K562 (cell line): ENCODE measurements at regions not wholly inside any gene's neighbourhood (a gene's known extent, or its start where the extent isn't known, plus 50 kb on each side); places are given as distances from the start of the nearest gene placed in this dataset.

Source experiments
- ATAC-seq: fragments of 200-7000 bp; cut with Tn5 transposase; 3 replicates; pipeline ENCODE4 v1.9.1; 2020; ENCODE audit warnings: moderate library complexity
- BruUV-seq: library from RNA; stranded (reverse); fragments of 400-500 nt; replicated peaks from 2 replicates; lab custom pipeline; 2021; lab: Mats Ljungman, UMichigan
- CTCF ChIA-PET: fragments of 300-600 bp; formaldehyde crosslinking; extraction: SDS; loops from one replicate; lab custom pipeline; 2021; ENCODE audit warnings: low intra/inter-chr PET ratio; lab: Yijun Ruan, JAX
- POLR2A ChIA-PET: fragments of 300-600, 350-650 bp; sonication (Branson Sonifier 250); formaldehyde crosslinking; extraction: SDS; loops from one replicate; lab custom pipeline; 2021; ENCODE audit warnings: antibody characterized with exemption, inconsistent platforms; lab: Yijun Ruan, JAX
- DNase-seq, 4 experiments: peaks; one replicate each; pipeline versions ENCODE4 v3.0.0 to v3.0.0-alpha.2; 2011 to 2018; ENCODE audit warnings: low spot score in 3 of 4, mixed read lengths in 3 of 4; ENCODE audit errors: extremely low read depth in 1 of 4
- FAIRE-seq: peaks from 2 replicates; lab custom pipeline; 2011; peaks lifted over from hg19 to GRCh38; lab: Jason Lieb, UNC
- H2AFZ ChIP-seq: 2 replicates; pipeline ENCODE4 v1.6.0; 2011; ENCODE audit warnings: low read depth, low read length, control low read depth, inconsistent platforms
- H3K27ac ChIP-seq: fragments of 200-600 bp; 3 replicates; pipeline ENCODE4 v1.8.0; 2011; ENCODE audit warnings: low read depth, mild to moderate bottlenecking, control low read depth, inconsistent platforms, low read length, moderate library complexity, mixed read lengths; ENCODE audit errors: extremely low read depth
- H3K27me3 ChIP-seq, 2 experiments: fragments of 300-600 bp in 1 of 2; 2 replicates in 1 of 2; 3 replicates in 1 of 2; pipeline versions ENCODE4 v1.6.0 to v1.8.0; 2011; ENCODE audit warnings: inconsistent platforms in 2 of 2, low read length in 2 of 2, mild to moderate bottlenecking in 1 of 2, mixed read lengths in 1 of 2, moderate library complexity in 1 of 2; ENCODE audit not compliant: control insufficient read depth in 2 of 2, insufficient read depth in 2 of 2
- H3K36me3 ChIP-seq: fragments of 300-600 bp; 3 replicates; pipeline ENCODE4 v1.8.0; 2011; ENCODE audit warnings: mild to moderate bottlenecking, low read length, inconsistent platforms; ENCODE audit not compliant: control insufficient read depth, insufficient read depth
- H3K4me1 ChIP-seq, 2 experiments: fragments of 200-600 bp in 1 of 2; replicated peaks in 1 of 2; 2 replicates in 1 of 2; 3 replicates in 1 of 2; pipeline versions ENCODE4 v1.5.1 to v1.8.0; 2011; ENCODE audit warnings: inconsistent platforms in 2 of 2, low read length in 2 of 2, mild to moderate bottlenecking in 1 of 2, mixed read lengths in 1 of 2, moderate library complexity in 1 of 2; ENCODE audit not compliant: control insufficient read depth in 2 of 2, insufficient read depth in 2 of 2
- H3K4me2 ChIP-seq: 2 replicates; pipeline ENCODE4 v1.6.1; 2011; ENCODE audit warnings: low read length, control low read depth, inconsistent platforms, mixed read lengths; ENCODE audit not compliant: insufficient read depth
- H3K4me3 ChIP-seq: fragments of 200-600 bp; sonication (generic), shearing (Covaris generic); 2 replicates; pipeline ENCODE4 v1.5.1; 2016; ENCODE audit warnings: control low read depth, inconsistent platforms
- H3K79me2 ChIP-seq: fragments of 200-600 bp; 3 replicates; pipeline ENCODE4 v1.8.0; 2011; ENCODE audit warnings: low read length, inconsistent platforms; ENCODE audit not compliant: control insufficient read depth, insufficient read depth
- H3K9ac ChIP-seq, 2 experiments: 2 replicates each; pipeline versions ENCODE4 v1.6.0 to v1.6.1; 2011; ENCODE audit warnings: low read depth in 2 of 2, low read length in 2 of 2, control low read depth in 1 of 2, inconsistent platforms in 1 of 2, mild to moderate bottlenecking in 1 of 2, mixed read lengths in 1 of 2; ENCODE audit not compliant: insufficient read depth in 1 of 2
- H3K9me1 ChIP-seq: one replicate; pipeline ENCODE4 v1.6.0; 2011; ENCODE audit warnings: inconsistent platforms, mild to moderate bottlenecking, low read length, moderate library complexity; ENCODE audit not compliant: control insufficient read depth, insufficient read depth
- H3K9me3 ChIP-seq: replicated peaks from 2 replicates; pipeline ENCODE4 v1.5.1; 2011; ENCODE audit warnings: low read depth, low read length, inconsistent platforms; ENCODE audit not compliant: control insufficient read depth, insufficient read depth
- H4K20me1 ChIP-seq: replicated peaks from 2 replicates; pipeline ENCODE4 v1.6.1; 2011; ENCODE audit warnings: low read length, inconsistent platforms, mixed read lengths; ENCODE audit not compliant: control insufficient read depth, insufficient read depth
- ATF3 ChIP-seq, 2 experiments: fragments of 450-650 bp in 1 of 2; sonication (generic) in 1 of 2; formaldehyde crosslinking in 1 of 2; IDR thresholded peaks in 1 of 2; conservative IDR thresholded peaks in 1 of 2; 2 replicates each; pipeline versions ENCODE4 v1.6.1 to v1.8.1; 2016 to 2023; ENCODE audit warnings: mild to moderate bottlenecking in 2 of 2, moderate library complexity in 2 of 2, inconsistent platforms in 1 of 2, missing genetic modification reagents in 1 of 2
- CBFB ChIP-seq: sonication (generic); formaldehyde crosslinking; IDR thresholded peaks from 2 replicates; pipeline ENCODE4 v1.4.0; 2020; ENCODE audit warnings: mild to moderate bottlenecking, missing genetic modification reagents
- E2F1 ChIP-seq: sonication (generic); formaldehyde crosslinking; IDR thresholded peaks from 2 replicates; pipeline ENCODE4 v1.8.1; 2023; ENCODE audit warnings: mild to moderate bottlenecking, missing genetic modification reagents, moderate library complexity
- EP300 ChIP-seq: IDR thresholded peaks from 2 replicates; pipeline ENCODE4 v1.6.1; 2012; ENCODE audit warnings: low read length, improper control_type of control experiment
- MTA2 ChIP-seq: fragments of 450-650 bp; IDR thresholded peaks from 2 replicates; pipeline ENCODE4 v1.6.1; 2016; ENCODE audit warnings: low read depth
- NCOA1 ChIP-seq: fragments of 450-650 bp; IDR thresholded peaks from 2 replicates; pipeline ENCODE4 v1.6.1; 2016; ENCODE audit warnings: low read depth
- RUNX1 ChIP-seq: sonication (generic); IDR thresholded peaks from 2 replicates; pipeline ENCODE4 v1.6.1; 2016; ENCODE audit warnings: antibody characterized with exemption, low read depth
- SREBF2 ChIP-seq: sonication (generic); formaldehyde crosslinking; IDR thresholded peaks from 2 replicates; pipeline ENCODE4 v1.4.0; 2020; ENCODE audit warnings: mild to moderate bottlenecking, missing genetic modification reagents
- STAT5B ChIP-seq: fragments of 250-450 bp; sonication (Bioruptor Pico); IDR thresholded peaks from 2 replicates; pipeline ENCODE4 v1.8.0; 2021; ENCODE audit warnings: mild to moderate bottlenecking, inconsistent platforms
- ZNF740 ChIP-seq, 3 experiments: fragments of 200-800 bp in 1 of 3; sonication (Bioruptor generic) in 1 of 3; sonication (generic) in 1 of 3; formaldehyde crosslinking in 1 of 3; IDR thresholded peaks; 2 replicates each; pipeline versions ENCODE4 v1.6.1 to v1.8.0; 2016 to 2022; ENCODE audit warnings: mild to moderate bottlenecking in 2 of 3, missing compliant biosample characterization in 2 of 3, missing genetic modification characterization in 2 of 3, missing genetic modification reagents in 1 of 3
- in situ Hi-C: fragments of 300-500 bp; cut with MboI; formaldehyde crosslinking; loops from 4 replicates; pipeline ENCODE4 v1.15.0; 2018; ENCODE audit warnings: inconsistent platforms, mixed read lengths
- intact Hi-C: fragments of 100-400 bp; cut with micrococcal nuclease; formaldehyde crosslinking; loops from 2 replicates; pipeline ENCODE4 v1.14.2; 2022

GRCh38 chr12:5345534-5345933 is 86.4 kb upstream of the NTF3 start:
- no peak for DNase-seq
- Histone ChIP-seq H3K36me3 (no peaks in the 10 kb centered on the region), H3K79me2 (no peaks in the 10 kb centered on the region), H3K4me3 (no peak overlapping the region), H3K9me3 (no peaks in the 10 kb centered on the region), H3K9ac (no peak overlapping the region), H3K27me3 (no peaks in the 10 kb centered on the region), H2AFZ (no peak overlapping the region), H3K9me1 (no peaks in the 10 kb centered on the region), H3K27ac (no peak overlapping the region), H3K4me2 (no peak overlapping the region), H3K4me1 (no peaks in the 10 kb centered on the region), H4K20me1 (peaks cover 4% of the 10 kb centered on the region)
- ChIA-PET CTCF (no interaction called here), POLR2A (no interaction called here)
- BruUV-seq = no TSS peak
- ATAC-seq = no peak
- in situ Hi-C loops = no loop called here
- FAIRE-seq = no peak
- intact Hi-C loops = no loop called here
- TF ChIP-seq E2F1 (CRISPR knock-in tag) (no peak), ZNF740 (CRISPR knock-in tag; IDR thresholded peaks at IDR 0.05) (no peak), ZNF740 (tag; IDR thresholded peaks at IDR 0.05) (no peak), NCOA1 (no peak), SREBF2 (CRISPR knock-in tag) (no peak), RUNX1 (no peak), ATF3 (IDR thresholded peaks at IDR 0.05) (no peak), ATF3 (CRISPR knock-in tag; conservative IDR thresholded peaks at IDR 0.05) (no peak), EP300 (no peak), STAT5B (no peak), CBFB (CRISPR knock-in tag) (no peak), MTA2 (no peak)
